DMS79 (cell line): ENCODE measurements at regions not wholly inside any gene's neighbourhood (a gene's known extent, or its start where the extent isn't known, plus 50 kb on each side); places are given as distances from the start of the nearest gene placed in this dataset.
"Not testable (repeated sequence)": the region's sequence is repeated elsewhere in the genome, so short reads cannot be mapped to it uniquely, and the experiment has no call there.

ENCODE experiments used
- DNase-seq: peaks from one replicate; lab custom pipeline; 2025; lab: John Stamatoyannopoulos, UW

GRCh38 chr2:208799397-208799796, 392.8 kb downstream of the PTH2R start:
- DNase-seq = no peak

GRCh38 chr2:208800887-208801286, 394.3 kb downstream of the PTH2R start:
- DNase-seq = not testable (repeated sequence)

GRCh38 chr2:208807756-208808155, 401.2 kb downstream of the PTH2R start:
- no peak for DNase-seq

- DNase-seq = not testable (repeated sequence)
Observed at GRCh38 chr2:208811885-208812284, 405.3 kb downstream of the PTH2R start.

- no peak for DNase-seq
Observed at GRCh38 chr2:208819190-208819589, 412.6 kb downstream of the PTH2R start.

- DNase-seq = no peak
Observed at GRCh38 chr2:208820014-208820688, 413.6 kb downstream of the PTH2R start.

- no peak for DNase-seq
Observed at GRCh38 chr2:208827109-208827508, 420.5 kb downstream of the PTH2R start.

- no peak for DNase-seq
Observed at GRCh38 chr2:208827549-208828221, 421.1 kb downstream of the PTH2R start.

- DNase-seq = no peak
Observed at GRCh38 chr2:208830203-208830602, 423.6 kb downstream of the PTH2R start.

- DNase-seq = no peak
Observed at GRCh38 chr2:208847651-208848050, 441.1 kb downstream of the PTH2R start.

GRCh38 chr2:208854717-208855116, 448.1 kb downstream of the PTH2R start:
- no peak for DNase-seq

- no peak for DNase-seq
Observed at GRCh38 chr2:208867374-208867773, 460.8 kb downstream of the PTH2R start.

GRCh38 chr2:208872591-208872990, 466.0 kb downstream of the PTH2R start:
- no peak for DNase-seq

GRCh38 chr2:208879666-208880065, 473.1 kb downstream of the PTH2R start:
- DNase-seq = no peak

GRCh38 chr2:208880171-208880570, 473.6 kb downstream of the PTH2R start:
- no peak for DNase-seq

GRCh38 chr2:208890486-208890885, 483.9 kb downstream of the PTH2R start:
- DNase-seq = no peak

GRCh38 chr2:208892203-208892602, 485.6 kb downstream of the PTH2R start:
- no peak for DNase-seq

- DNase-seq = no peak
Observed at GRCh38 chr2:208906330-208906729, 499.7 kb downstream of the PTH2R start.

GRCh38 chr2:208915401-208915800, 508.4 kb upstream of the MAP2 start:
- DNase-seq = no peak

- DNase-seq = no peak
Observed at GRCh38 chr2:208916881-208917280, 507.0 kb upstream of the MAP2 start.

GRCh38 chr2:208921358-208921757, 502.5 kb upstream of the MAP2 start:
- not testable (repeated sequence) for DNase-seq

- no peak for DNase-seq
Observed at GRCh38 chr2:208927867-208928266, 496.0 kb upstream of the MAP2 start.

- DNase-seq = no peak
Observed at GRCh38 chr2:208929139-208929864, 494.5 kb upstream of the MAP2 start.
